ENCODE measurements at regions not wholly inside any gene's neighbourhood (a gene's known extent, or its start where the extent isn't known, plus 50 kb on each side); places are given as distances from the start of the nearest gene placed in this dataset.

GRCh38 chr2:133900909-133901308 lies 332.6 kb upstream of the NCKAP5 start:
- no peaks in the 10 kb centered on the region for H3K9me3 Mint-ChIP-seq
- ATAC-seq (no peak), DNase-seq (ENCODE audit: low spot score) (no peak)
- no peak overlapping the region for H3K4me3 Mint-ChIP-seq
- no peaks in the 10 kb centered on the region for H3K36me3 Mint-ChIP-seq
- peaks cover 11 to 15% of the 10 kb centered on the region in 2 donors for H3K27me3 Mint-ChIP-seq
- no peaks in the 10 kb centered on the region for H3K4me1 Mint-ChIP-seq (ENCODE audit: low read depth in 2 of 2)
- no peak overlapping the region for H3K27ac Mint-ChIP-seq

DNA sequence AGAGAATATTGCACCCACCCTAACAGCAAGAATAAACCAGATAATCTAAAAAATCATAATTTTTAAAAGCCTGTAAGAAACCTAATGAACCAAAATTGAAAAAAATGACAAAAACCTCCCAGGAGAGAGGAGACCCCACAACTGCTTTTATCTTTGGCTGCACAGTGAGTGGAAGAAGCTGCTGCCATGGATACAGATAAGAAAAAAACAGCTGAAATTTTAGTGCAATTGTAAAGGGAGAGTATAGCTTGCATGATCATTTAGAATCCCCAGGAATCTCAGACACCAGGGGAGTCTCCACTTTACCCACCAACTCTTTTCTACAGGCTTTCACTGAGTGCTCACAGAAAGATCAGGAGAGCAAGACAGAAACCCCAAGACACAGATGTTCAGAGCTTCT lies 338.1 kb upstream of the NCKAP5 start:
- Mint-ChIP-seq H3K27ac (no peak overlapping the region), H3K4me3 (no peak overlapping the region), H3K4me1 (ENCODE audit: low read depth in 2 of 2) (no peaks in the 10 kb centered on the region), H3K27me3 (peaks cover 12 to 37% of the 10 kb centered on the region in 2 donors), H3K36me3 (no peaks in the 10 kb centered on the region), H3K9me3 (peaks cover 7% of the 10 kb centered on the region)
- ATAC-seq (no peak), DNase-seq (ENCODE audit: low spot score) (no peak)

DNA sequence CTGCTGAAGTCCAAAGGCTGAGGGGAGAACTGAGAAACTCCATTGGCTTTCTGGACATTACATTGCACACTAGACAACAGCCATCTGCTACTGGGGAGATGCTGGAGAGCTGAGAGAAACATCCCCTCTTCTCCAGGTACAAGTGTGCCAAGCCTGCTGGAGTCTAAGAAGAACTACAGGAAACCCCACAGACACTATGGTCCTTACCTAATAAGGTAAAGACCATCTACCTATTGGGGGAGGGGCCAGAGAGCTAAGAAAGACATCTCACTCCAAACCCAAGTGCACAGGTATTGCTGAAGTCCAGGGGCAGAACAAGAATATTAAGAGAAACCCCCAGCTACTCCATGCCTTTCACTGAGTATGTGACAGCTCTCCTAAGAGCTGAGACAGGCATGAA lies 338.7 kb upstream of the NCKAP5 start:
- Mint-ChIP-seq H3K4me3 (no peak overlapping the region), H3K27ac (no peak overlapping the region), H3K9me3 (peaks cover 7% of the 10 kb centered on the region), H3K4me1 (ENCODE audit: low read depth in 2 of 2) (no peaks in the 10 kb centered on the region), H3K36me3 (no peaks in the 10 kb centered on the region), H3K27me3 (peaks cover 12 to 37% of the 10 kb centered on the region in 2 donors)
- ATAC-seq (no peak), DNase-seq (ENCODE audit: low spot score) (no peak)

GRCh38 chr2:133908171-133908570 lies 339.9 kb upstream of the NCKAP5 start:
- DNase-seq (ENCODE audit: low spot score) (no peak), ATAC-seq (no peak)
- Mint-ChIP-seq H3K36me3 (no peaks in the 10 kb centered on the region), H3K27me3 (peaks cover 7 to 37% of the 10 kb centered on the region in 2 donors), H3K9me3 (peaks cover 7% of the 10 kb centered on the region), H3K4me3 (no peak overlapping the region), H3K27ac (no peak overlapping the region), H3K4me1 (ENCODE audit: low read depth in 2 of 2) (no peaks in the 10 kb centered on the region)

GRCh38 chr2:133918141-133918540 lies 335.7 kb upstream of the MGAT5 start:
- H3K4me3 Mint-ChIP-seq: no peak overlapping the region
- peaks cover under 1 to 4% of the 10 kb centered on the region in 2 donors for H3K27me3 Mint-ChIP-seq
- DNase-seq (ENCODE audit: low spot score) (no peak), ATAC-seq (no peak)
- no peaks in the 10 kb centered on the region for H3K4me1 Mint-ChIP-seq (ENCODE audit: low read depth in 2 of 2)
- no peak overlapping the region for H3K27ac Mint-ChIP-seq
- no peaks in the 10 kb centered on the region for H3K36me3 Mint-ChIP-seq
- H3K9me3 Mint-ChIP-seq: no peaks in the 10 kb centered on the region

DNA sequence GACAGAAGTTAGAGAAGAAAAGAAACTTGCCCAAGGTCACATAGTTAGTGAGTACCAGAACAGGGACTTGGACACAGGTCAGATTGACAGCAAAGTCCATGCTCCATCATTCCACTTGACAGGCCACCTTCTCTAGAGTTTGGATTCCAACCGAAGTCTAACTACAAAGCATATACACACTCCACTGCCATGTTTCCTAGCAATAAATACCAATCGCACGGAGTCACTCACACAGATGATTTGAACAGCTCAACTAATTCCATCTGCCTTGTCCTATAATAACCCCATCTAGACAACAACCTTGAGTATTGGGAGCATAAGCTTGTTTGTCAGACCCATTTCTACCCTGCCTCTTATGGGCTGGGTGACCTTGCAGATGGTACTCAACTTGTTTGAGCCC lies 334.6 kb upstream of the MGAT5 start:
- H3K9me3 Mint-ChIP-seq: no peaks in the 10 kb centered on the region
- H3K27ac Mint-ChIP-seq: no peak overlapping the region
- no peaks in the 10 kb centered on the region for H3K4me1 Mint-ChIP-seq (ENCODE audit: low read depth in 2 of 2)
- no peak for ATAC-seq
- no peaks in the 10 kb centered on the region for H3K36me3 Mint-ChIP-seq
- DNase-seq (ENCODE audit: low spot score): no peak
- H3K27me3 Mint-ChIP-seq: peaks cover 7 to 8% of the 10 kb centered on the region in 2 donors
- no peak overlapping the region for H3K4me3 Mint-ChIP-seq

DNA sequence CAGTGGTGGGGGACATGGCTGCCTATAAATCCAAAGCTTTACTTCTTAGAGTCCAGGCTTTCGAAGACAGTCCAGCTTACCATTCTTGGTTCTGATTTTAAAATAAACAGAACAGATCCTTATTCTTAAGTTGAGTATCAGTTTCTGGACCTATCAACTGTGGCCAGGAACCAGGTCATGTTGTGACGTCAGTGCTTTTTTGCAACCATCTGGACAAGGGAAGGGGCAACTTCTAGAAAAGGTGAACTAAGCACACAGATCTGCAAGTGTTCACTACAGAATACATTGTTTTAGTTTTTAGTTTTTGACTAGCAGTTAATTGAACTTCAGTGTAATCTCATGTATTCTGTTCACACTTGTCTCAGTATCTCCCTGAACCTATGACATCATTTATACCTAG lies 326.0 kb upstream of the MGAT5 start:
- no peaks in the 10 kb centered on the region for H3K4me1 Mint-ChIP-seq (ENCODE audit: low read depth in 2 of 2)
- no peak for ATAC-seq
- H3K36me3 Mint-ChIP-seq: no peaks in the 10 kb centered on the region
- no peak for DNase-seq (ENCODE audit: low spot score)
- H3K27ac Mint-ChIP-seq: no peak overlapping the region
- no peaks in the 10 kb centered on the region for H3K9me3 Mint-ChIP-seq
- H3K4me3 Mint-ChIP-seq: no peak overlapping the region
- H3K27me3 Mint-ChIP-seq: peaks cover 6 to 8% of the 10 kb centered on the region in 2 donors

DNA sequence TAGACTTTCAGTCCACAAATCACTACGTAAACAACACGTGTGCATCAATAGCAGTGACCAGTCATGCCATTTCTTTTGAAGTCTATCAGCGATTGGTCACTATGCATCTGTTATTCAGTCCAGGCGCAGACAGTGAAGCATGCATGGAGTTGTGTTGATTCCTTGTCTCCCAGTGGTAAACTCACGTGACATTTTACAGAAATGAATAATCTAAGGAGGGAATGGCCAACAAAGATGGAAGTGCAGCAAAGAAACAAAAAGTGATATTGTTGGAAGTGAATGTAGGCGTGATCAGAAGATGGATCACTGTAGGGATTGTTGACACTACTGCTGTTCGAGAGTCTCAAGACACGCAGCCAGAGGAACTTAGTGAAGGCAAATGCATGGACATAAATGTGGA lies 317.8 kb upstream of the MGAT5 start:
- DNase-seq (ENCODE audit: low spot score): no peak
- H3K36me3 Mint-ChIP-seq: no peaks in the 10 kb centered on the region
- peaks cover 5 to 45% of the 10 kb centered on the region in 2 donors for H3K27me3 Mint-ChIP-seq
- no peaks in the 10 kb centered on the region for H3K4me1 Mint-ChIP-seq (ENCODE audit: low read depth in 2 of 2)
- no peak overlapping the region for H3K4me3 Mint-ChIP-seq
- ATAC-seq: no peak
- H3K9me3 Mint-ChIP-seq: no peaks in the 10 kb centered on the region
- H3K27ac Mint-ChIP-seq: no peak overlapping the region

DNA sequence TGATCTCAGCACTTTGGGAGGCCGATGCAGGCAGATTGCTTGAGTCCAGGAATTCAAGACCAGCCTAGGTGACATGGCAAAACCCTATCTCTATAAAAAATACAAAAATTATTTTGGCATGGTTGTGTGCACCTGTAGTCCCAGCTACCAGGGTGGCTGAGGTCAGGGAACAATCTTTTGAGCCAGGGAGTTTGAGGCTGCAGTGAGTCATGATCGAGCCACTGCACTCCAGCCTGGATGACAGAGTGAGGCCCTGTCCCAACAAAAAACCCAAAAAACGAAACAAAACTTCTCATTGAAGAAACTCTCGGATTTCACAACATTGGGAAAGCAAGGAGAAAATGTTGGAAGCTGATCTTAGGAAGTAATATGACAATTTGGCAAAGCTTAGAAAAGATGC lies 317.3 kb upstream of the MGAT5 start:
- ATAC-seq: no peak
- Mint-ChIP-seq H3K27ac (no peak overlapping the region), H3K9me3 (no peaks in the 10 kb centered on the region), H3K27me3 (peaks cover 5 to 45% of the 10 kb centered on the region in 2 donors), H3K36me3 (no peaks in the 10 kb centered on the region), H3K4me3 (no peak overlapping the region), H3K4me1 (ENCODE audit: low read depth in 2 of 2) (no peaks in the 10 kb centered on the region)
- no peak for DNase-seq (ENCODE audit: low spot score)

- no peaks in the 10 kb centered on the region for H3K36me3 Mint-ChIP-seq
- DNase-seq (ENCODE audit: low spot score) (no peak), ATAC-seq (no peak)
- H3K4me1 Mint-ChIP-seq (ENCODE audit: low read depth in 2 of 2): no peaks in the 10 kb centered on the region
- no peak overlapping the region for H3K4me3 Mint-ChIP-seq
- no peak overlapping the region for H3K27ac Mint-ChIP-seq
- H3K27me3 Mint-ChIP-seq: peaks cover 5 to 45% of the 10 kb centered on the region in 2 donors
- no peaks in the 10 kb centered on the region for H3K9me3 Mint-ChIP-seq
Observed at GRCh38 chr2:133937669-133938068, 316.2 kb upstream of the MGAT5 start.

DNA sequence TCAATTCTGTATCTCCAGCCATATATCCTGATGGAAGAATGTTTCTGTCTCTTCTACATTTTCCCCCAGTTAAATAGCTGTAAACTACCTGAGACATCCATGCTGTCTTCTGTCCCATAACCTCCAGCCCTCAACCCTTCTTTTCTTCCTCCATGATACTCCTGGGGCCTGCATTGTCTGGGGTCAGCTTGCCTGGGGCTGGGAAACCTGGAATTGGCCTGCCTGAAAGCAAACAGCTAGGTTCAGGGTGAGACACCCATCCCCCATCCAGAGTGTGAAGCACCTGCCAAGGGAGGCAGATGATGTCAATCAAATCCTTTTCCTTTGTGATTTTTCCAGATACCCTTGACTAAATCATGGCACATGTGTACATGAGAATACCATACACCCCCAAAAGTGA lies 313.7 kb upstream of the MGAT5 start:
- no peaks in the 10 kb centered on the region for H3K36me3 Mint-ChIP-seq
- H3K4me3 Mint-ChIP-seq: no peak overlapping the region
- H3K27ac Mint-ChIP-seq: no peak overlapping the region
- no peaks in the 10 kb centered on the region for H3K4me1 Mint-ChIP-seq (ENCODE audit: low read depth in 2 of 2)
- H3K27me3 Mint-ChIP-seq: peaks cover 13 to 39% of the 10 kb centered on the region in 2 donors
- DNase-seq (ENCODE audit: low spot score) (no peak), ATAC-seq (no peak)
- H3K9me3 Mint-ChIP-seq: no peaks in the 10 kb centered on the region

DNA sequence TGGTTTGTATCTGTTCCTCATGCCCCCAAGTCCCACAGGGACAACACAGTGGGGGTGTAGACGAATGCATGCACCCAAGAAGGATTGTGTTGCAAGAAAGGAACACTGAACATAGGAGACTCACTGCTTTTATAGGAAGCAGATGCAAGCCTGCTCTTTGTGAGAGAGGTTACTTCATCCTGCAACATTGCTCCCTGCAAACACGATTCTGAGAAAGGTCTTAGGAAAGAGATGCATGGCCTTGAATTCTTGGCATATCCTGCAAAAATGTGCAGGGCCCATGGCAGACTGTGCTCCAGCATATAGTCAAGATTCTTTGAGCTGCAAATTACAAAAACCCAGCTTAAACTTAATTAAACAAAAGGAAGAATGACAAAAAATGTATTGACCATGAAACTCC lies 312.2 kb upstream of the MGAT5 start:
- no peak for DNase-seq (ENCODE audit: low spot score)
- ATAC-seq: no peak
- H3K27me3 Mint-ChIP-seq: peaks cover 11 to 31% of the 10 kb centered on the region in 2 donors
- H3K27ac Mint-ChIP-seq: no peak overlapping the region
- H3K9me3 Mint-ChIP-seq: no peaks in the 10 kb centered on the region
- H3K4me1 Mint-ChIP-seq (ENCODE audit: low read depth in 2 of 2): no peaks in the 10 kb centered on the region
- no peaks in the 10 kb centered on the region for H3K36me3 Mint-ChIP-seq
- H3K4me3 Mint-ChIP-seq: no peak overlapping the region

- Mint-ChIP-seq H3K4me1 (ENCODE audit: low read depth in 2 of 2) (no peaks in the 10 kb centered on the region), H3K4me3 (no peak overlapping the region), H3K27ac (no peak overlapping the region), H3K9me3 (no peaks in the 10 kb centered on the region), H3K36me3 (no peaks in the 10 kb centered on the region), H3K27me3 (peaks cover 11 to 29% of the 10 kb centered on the region in 2 donors)
- no peak for ATAC-seq
- DNase-seq (ENCODE audit: low spot score): no peak
Observed at GRCh38 chr2:133942398-133942797, 311.5 kb upstream of the MGAT5 start.

DNA sequence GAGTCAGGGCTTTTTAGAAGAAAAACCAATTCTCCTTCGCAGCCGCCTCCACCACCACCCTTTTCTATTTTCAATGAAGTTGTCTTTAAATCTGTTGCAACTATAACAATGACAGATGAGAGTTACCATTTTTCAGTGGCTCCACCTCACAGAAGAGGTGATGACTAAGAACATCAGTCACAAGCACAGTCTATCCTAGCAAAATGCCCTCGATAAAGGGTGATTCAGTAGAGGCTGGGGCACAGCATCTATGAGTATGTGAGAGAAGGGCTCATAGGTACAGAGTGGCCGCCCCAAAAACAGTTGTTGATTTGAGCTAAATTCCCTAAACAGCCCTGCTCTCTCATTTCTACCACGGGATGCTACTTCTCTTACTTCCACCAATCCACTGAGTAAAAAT lies 310.8 kb upstream of the MGAT5 start:
- Mint-ChIP-seq H3K27ac (no peak overlapping the region), H3K4me1 (ENCODE audit: low read depth in 2 of 2) (no peaks in the 10 kb centered on the region), H3K4me3 (no peak overlapping the region), H3K36me3 (no peaks in the 10 kb centered on the region), H3K9me3 (no peaks in the 10 kb centered on the region), H3K27me3 (peaks cover 11 to 29% of the 10 kb centered on the region in 2 donors)
- ATAC-seq (no peak), DNase-seq (ENCODE audit: low spot score) (no peak)

GRCh38 chr2:133945089-133945488 lies 308.8 kb upstream of the MGAT5 start:
- H3K36me3 Mint-ChIP-seq: no peaks in the 10 kb centered on the region
- ATAC-seq: no peak

More at GRCh38 chr2:133945089-133945488, 308.8 kb upstream of the MGAT5 start:
- no peak for DNase-seq (ENCODE audit: low spot score)
- Mint-ChIP-seq H3K4me3 (no peak overlapping the region), H3K4me1 (ENCODE audit: low read depth in 2 of 2) (no peaks in the 10 kb centered on the region), H3K27ac (no peak overlapping the region), H3K9me3 (no peaks in the 10 kb centered on the region), H3K27me3 (peaks cover 10 to 11% of the 10 kb centered on the region in 2 donors)
